K562 (cell line): ENCODE measurements at regions not wholly inside any gene's neighbourhood (a gene's known extent, or its start where the extent isn't known, plus 50 kb on each side); places are given as distances from the start of the nearest gene placed in this dataset.

Source experiments
- FOSL1 ChIP-seq: fragments of 200-800 bp; sonication (Bioruptor generic); conservative IDR thresholded peaks from 2 replicates; pipeline ENCODE4 v1.6.1; 2016; ENCODE audit warnings: missing genetic modification characterization, missing compliant biosample characterization
- MYC ChIP-seq, 2 experiments: fragments of 250-450 bp in 1 of 2; sonication (Bioruptor Pico) in 1 of 2; IDR thresholded peaks; 2 replicates each; pipeline versions ENCODE4 v1.5.1 to v1.6.1; 2012 to 2021; ENCODE audit warnings: low read depth in 2 of 2, borderline replicate concordance in 1 of 2, improper control_type of control experiment in 1 of 2, low read length in 1 of 2, mild to moderate bottlenecking in 1 of 2, moderate library complexity in 1 of 2
- SREBF2 ChIP-seq: sonication (generic); formaldehyde crosslinking; IDR thresholded peaks from 2 replicates; pipeline ENCODE4 v1.4.0; 2020; ENCODE audit warnings: mild to moderate bottlenecking, missing genetic modification reagents
- ZNF586 ChIP-seq: fragments of 450-650 bp; formaldehyde crosslinking; conservative IDR thresholded peaks from 2 replicates; pipeline ENCODE4 v1.4.0; 2020; ENCODE audit warnings: mild to moderate bottlenecking, moderate library complexity
- TF ChIP-seq, protein P1 (sequence below), 3 experiments: IDR thresholded peaks in 2 of 3; conservative IDR thresholded peaks in 1 of 3; 2 replicates each; pipeline ENCODE4 v1.5.1; 2011 to 2012; ENCODE audit warnings: low read length in 3 of 3, mild to moderate bottlenecking in 3 of 3, control low read depth in 2 of 3, improper control_type of control experiment in 1 of 3, inconsistent platforms in 1 of 3, low read depth in 1 of 3, mixed read lengths in 1 of 3, moderate library complexity in 1 of 3; ENCODE audit not compliant: insufficient read depth in 2 of 3

DNA sequence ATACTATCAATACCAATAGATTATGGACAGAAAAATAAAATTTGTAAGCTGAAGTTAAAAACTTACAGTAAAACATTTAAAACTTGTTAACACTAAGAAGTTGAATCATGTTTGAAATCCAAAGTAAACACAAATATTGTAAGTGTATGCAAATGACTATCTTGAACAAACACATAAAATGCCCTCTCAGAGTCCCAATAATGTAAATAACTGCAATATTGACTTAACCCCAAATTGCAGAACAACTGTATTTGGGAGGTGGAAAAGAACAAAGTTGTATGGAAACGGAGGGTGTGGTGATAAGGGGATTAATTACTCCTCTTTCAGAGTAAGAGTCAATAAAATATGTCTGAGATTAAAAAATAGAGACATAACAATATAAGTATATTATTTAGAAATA lies 140.0 kb upstream of the NOL4 start:
- TF ChIP-seq MYC (IDR thresholded peaks at IDR 0.05; ENCODE audit: low read depth, low read length) (no peak), MYC (CRISPR knock-in tag; IDR thresholded peaks at IDR 0.05; ENCODE audit: borderline replicate concordance, low read depth) (no peak), FOSL1 (tag) (no peak), SREBF2 (CRISPR knock-in tag) (no peak), ZNF586 (CRISPR knock-in tag) (no peak)
- TF ChIP-seq, protein P1, sequence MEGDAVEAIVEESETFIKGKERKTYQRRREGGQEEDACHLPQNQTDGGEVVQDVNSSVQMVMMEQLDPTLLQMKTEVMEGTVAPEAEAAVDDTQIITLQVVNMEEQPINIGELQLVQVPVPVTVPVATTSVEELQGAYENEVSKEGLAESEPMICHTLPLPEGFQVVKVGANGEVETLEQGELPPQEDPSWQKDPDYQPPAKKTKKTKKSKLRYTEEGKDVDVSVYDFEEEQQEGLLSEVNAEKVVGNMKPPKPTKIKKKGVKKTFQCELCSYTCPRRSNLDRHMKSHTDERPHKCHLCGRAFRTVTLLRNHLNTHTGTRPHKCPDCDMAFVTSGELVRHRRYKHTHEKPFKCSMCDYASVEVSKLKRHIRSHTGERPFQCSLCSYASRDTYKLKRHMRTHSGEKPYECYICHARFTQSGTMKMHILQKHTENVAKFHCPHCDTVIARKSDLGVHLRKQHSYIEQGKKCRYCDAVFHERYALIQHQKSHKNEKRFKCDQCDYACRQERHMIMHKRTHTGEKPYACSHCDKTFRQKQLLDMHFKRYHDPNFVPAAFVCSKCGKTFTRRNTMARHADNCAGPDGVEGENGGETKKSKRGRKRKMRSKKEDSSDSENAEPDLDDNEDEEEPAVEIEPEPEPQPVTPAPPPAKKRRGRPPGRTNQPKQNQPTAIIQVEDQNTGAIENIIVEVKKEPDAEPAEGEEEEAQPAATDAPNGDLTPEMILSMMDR (IDR thresholded peaks at IDR 0.05 in 2 of 3, conservative IDR thresholded peaks at IDR 0.05 in 1 of 3; ENCODE audit: insufficient read depth in 2 of 3, low read depth in 1 of 3, low read length in 3 of 3), result no peak
